OCI-LY1 (cell line): ENCODE measurements at regions not wholly inside any gene's neighbourhood (a gene's known extent, or its start where the extent isn't known, plus 50 kb on each side); places are given as distances from the start of the nearest gene placed in this dataset.

Experiments used
- CTCF ChIP-seq: fragments of 200-600 bp; sonication (generic), shearing (Covaris generic); IDR thresholded peaks from 2 replicates; pipeline ENCODE4 v1.5.1; 2017; ENCODE audit warnings: mild to moderate bottlenecking, antibody characterized with exemption, low read length, moderate library complexity, mixed read lengths
- EZH2 ChIP-seq: fragments of 200-600 bp; sonication (generic), shearing (Covaris generic); IDR thresholded peaks from 2 replicates; pipeline ENCODE4 v1.8.0; 2017; ENCODE audit warnings: borderline replicate concordance, mixed run types, mild to moderate bottlenecking, antibody characterized with exemption, low read length, moderate library complexity, mixed read lengths

DNA sequence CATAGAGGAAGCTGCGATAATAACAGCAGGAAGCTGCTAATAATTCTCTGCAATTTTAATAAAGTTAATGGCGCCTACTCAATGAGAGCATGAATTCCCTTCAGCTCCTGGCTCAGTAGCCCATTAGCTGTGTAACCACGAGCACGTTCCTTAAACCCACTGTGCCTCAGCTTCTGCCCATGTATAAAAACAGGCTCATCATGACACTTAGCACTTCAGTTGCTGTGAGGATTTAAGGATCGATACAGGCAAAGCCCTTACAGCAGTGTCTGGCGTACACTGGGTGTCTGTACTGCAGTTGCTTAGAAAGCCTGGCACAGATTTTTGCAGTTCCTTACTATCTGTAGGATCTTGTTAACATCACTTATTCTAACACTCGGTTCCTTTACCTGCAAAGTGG lies 673.4 kb upstream of the ARGLU1 start:
- TF ChIP-seq CTCF (no peak), EZH2 (no peak)
